Midbrain (tissue), 1 donor: ENCODE measurements at regions not wholly inside any gene's neighbourhood (a gene's known extent, or its start where the extent isn't known, plus 50 kb on each side); places are given as distances from the start of the nearest gene placed in this dataset.
A peak's percentile ranks its signal among the peaks of the same experiment; 100 is the strongest.

Experiments used
- DNase-seq: peaks from one replicate; lab custom pipeline; 2025; lab: John Stamatoyannopoulos, UW

- no peak for DNase-seq
Measured at GRCh38 chr12:103097496-103097895, 140.0 kb downstream of the ASCL1 start.

DNA sequence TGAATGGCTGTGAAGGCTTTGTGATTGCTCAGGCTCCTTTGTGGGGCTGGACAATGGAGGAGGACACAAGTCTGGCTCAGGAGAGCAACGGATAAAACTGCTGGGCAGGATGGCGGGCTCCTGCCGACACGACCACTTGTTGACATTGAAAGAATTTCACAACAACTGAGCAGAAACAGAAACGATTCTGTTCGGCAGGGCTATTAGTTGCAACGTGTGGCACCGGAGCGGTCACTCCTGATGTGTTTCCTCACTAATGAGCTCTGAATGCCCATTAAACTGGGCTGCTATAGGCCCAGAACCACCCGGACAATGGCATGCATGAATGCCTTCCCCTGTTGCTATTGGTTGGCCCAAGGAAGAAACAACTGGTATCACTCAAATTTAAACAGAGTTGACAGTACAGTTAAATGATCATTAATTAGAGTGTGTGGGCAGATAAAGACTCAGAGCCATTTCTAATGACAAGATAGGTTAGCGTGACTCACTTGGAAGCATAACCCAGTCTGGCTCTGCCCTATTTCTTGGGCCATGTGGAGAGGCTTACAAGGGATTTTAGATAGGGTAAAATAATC is 142.9 kb downstream of the ASCL1 start:
- DNase-seq, result no peak

DNA sequence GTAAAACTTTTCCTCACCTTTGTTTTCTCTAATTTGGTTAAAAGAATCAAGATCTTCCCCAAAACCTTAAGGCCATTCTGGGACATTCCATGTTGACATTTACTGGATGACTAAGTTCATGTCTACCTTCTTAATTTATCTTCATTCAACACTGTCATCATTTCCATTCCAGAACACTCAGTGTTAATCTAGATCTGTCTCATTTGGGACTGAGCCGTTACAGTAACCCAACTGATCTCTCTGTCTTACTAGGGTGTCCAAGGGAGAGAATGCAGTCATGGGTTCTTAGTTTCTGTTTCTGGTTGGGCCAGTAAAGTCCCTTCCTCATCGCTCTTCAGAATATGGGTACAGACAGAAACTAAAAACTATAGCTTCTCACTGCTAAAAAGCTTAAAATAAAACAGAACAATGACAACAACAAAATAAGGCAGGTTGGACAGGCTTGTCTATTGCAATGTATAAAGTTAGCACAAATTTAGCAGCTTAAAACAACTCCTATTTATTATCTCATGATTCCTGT is 144.8 kb downstream of the ASCL1 start:
- no peak for DNase-seq

- no peak for DNase-seq
Measured at GRCh38 chr12:103105971-103106597, 148.6 kb downstream of the ASCL1 start.

- DNase-seq, result no peak
Measured at GRCh38 chr12:103109861-103110260, 152.4 kb downstream of the ASCL1 start.

GRCh38 chr12:103114296-103115055 is 157.0 kb downstream of the ASCL1 start:
- DNase-seq, result no peak

DNA sequence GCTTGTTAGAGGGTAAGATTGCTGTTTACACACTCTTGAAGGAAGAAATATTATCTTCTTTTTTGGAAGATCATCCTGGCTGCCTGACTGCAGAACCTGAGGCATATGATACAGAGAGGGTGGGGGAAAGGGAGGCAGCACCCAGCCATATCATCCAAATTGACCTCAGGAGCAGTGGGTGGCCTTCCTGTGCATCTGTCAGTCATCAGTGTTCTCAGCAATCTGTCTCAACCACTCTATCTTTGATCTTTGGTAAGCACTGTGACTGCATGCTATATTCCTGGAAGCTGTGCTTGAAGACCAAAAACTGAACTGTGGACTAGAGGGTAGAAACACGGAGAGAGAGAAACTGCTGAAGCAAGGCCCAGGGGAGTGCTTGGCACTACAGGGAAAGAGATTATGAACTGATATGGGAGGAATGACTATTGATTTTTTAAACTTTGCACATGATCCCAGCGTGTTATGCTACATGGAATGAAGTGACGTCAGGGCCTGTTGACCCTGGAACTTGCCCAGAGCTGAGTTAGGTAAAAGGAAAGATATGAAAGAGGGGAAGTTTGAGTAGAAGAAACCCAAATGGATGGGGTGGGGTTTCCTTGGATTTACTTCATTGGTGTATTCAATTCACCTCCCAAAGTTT is 171.5 kb downstream of the ASCL1 start:
- DNase-seq, result no peak

- DNase-seq, result no peak
Measured at GRCh38 chr12:103130564-103130963, 173.1 kb downstream of the ASCL1 start.

DNA sequence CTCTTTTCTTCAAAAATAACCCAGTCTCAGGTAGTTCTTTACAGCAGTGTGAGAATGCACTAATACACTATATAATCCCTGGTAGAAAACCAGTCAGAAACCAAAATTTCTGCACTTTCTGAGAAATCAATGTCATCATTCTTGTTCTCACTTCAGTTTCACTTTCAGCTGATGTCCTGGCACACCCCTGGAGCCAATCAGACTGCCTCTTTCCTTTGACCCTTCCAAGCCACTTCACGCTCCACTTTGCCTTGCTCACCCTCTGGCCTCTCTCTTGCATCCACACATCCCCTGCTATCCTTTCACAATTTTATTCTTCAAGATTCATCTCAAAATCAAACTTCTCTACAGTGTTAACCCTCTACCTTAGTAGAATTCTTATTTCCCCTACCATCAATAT is 181.1 kb downstream of the ASCL1 start:
- DNase-seq, result no peak

- DNase-seq, result no peak
Measured at GRCh38 chr12:103139876-103140275, 182.4 kb downstream of the ASCL1 start.

DNA sequence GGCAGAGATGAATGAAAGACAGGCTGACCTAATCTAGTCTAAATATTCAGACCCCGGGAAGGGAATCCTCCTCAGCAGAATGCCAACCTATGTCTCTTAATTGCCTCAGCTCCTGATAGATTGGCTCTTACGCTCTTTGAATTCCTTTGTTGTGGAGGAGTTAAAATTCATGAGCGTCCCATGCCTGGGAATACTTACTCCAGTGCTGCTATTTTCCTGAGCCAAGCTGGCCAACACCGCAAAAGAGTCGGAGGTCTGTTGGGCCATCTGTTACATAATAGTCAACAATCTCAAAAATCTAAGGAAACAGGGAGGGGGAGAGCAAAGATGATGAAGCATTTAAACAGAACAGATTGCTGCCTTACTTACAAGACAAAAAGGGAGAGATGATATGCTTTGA is 182.8 kb downstream of the ASCL1 start:
- no peak for DNase-seq

GRCh38 chr12:103144278-103144677 is 186.8 kb downstream of the ASCL1 start:
- no peak for DNase-seq

GRCh38 chr12:103160622-103161021 is 203.1 kb downstream of the ASCL1 start:
- no peak for DNase-seq

DNA sequence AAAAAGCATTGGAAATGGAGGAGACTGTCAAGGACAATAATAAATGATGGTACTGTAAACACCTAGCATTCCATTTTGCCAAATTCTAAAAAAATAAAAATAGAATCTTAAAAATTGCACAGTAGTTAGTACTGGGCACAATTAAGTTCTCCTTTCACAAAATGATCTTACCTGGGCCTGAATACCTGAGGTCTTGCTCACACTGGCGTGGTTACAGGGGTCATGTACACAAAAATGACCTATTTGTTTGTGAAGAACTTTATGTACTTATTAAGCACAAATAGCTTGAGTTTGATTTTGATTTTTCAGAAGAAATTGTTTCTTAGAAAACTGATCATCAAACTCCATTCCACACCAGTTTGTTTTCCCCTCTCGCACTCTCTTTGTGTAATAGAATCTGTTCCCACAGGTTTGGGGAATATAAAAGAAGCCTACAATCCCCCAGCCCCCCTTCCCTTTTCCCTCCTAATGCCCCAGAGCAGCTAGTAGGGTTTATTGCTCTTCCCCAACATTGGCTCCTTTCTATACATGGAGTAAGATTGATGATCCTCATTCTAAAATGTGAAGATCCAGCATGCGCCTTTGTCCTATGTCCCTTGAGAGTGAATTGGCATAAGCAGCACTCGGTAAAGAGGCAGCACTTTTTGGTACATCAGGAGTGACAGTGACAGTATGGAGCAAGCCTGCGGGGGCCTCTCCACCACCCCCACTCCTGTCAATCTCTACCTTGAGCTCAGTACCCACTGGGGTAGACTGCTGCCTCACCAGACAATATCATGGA is 204.3 kb downstream of the ASCL1 start:
- DNase-seq, result no peak

- DNase-seq, result no peak
Measured at GRCh38 chr12:103166949-103167348, 209.5 kb downstream of the ASCL1 start.

DNA sequence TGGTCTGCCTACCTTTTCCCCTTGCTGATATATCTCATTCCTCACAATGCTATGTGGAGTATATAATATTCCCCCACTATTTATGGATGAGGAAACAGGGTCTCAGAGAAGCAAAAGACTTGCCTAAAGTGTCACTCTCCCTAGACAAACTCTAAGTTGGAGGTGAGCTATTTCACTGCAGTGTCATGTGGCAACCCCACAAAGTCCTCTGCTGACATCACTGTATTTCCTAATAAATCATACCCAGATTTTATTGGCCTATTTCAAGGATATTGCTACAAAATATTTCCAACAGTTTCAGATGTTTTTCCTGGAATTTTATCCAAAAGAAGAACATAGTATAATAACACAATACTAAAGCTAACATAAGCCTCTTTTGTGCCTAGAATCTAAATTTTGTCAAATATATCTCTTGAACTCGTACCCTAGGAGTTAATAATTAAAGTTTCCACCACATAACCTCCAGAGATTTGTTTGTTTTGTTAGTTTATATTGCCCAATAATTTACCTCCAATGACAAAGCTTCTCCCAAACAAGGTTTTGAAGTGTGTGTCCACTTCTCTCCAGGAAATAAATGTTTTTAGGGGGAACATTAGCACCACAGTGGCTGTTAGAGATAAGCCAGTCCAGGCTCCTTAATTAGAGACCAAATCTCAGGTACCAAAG is 215.1 kb downstream of the ASCL1 start:
- DNase-seq, result no peak

GRCh38 chr12:103175625-103176024 is 218.2 kb downstream of the ASCL1 start:
- no peak for DNase-seq

GRCh38 chr12:103177639-103178255 is 220.3 kb downstream of the ASCL1 start:
- no peak for DNase-seq

GRCh38 chr12:103178366-103179080 is 221.0 kb downstream of the ASCL1 start:
- peak; percentile 25 for DNase-seq
